Vagina (tissue), 2 donors: ENCODE measurements at regions not wholly inside any gene's neighbourhood (a gene's known extent, or its start where the extent isn't known, plus 50 kb on each side); places are given as distances from the start of the nearest gene placed in this dataset.

ENCODE experiments used
- DNase-seq, 2 donors: peaks; one replicate each; pipeline ENCODE4 v3.0.0-alpha.2; 2017; ENCODE audit errors: extremely low spot score in 2 of 2
- H3K27ac ChIP-seq: fragments of 200-600 bp; sonication (generic); one replicate; pipeline ENCODE4 v1.5.1; 2019
- H3K27me3 ChIP-seq: fragments of 200-600 bp; sonication (generic); one replicate; pipeline ENCODE4 v1.5.1; 2019
- H3K36me3 ChIP-seq, 2 donors: fragments of 200-600 bp; sonication (generic); one replicate each; pipeline ENCODE4 v1.5.1; 2017 to 2019
- H3K4me1 ChIP-seq: fragments of 200-600 bp; sonication (generic); one replicate; pipeline ENCODE4 v1.5.1; 2019
- H3K4me3 ChIP-seq, 2 donors: fragments of 200-600 bp; sonication (generic); 1 replicate in 1 of 2; 2 replicates in 1 of 2; pipeline ENCODE4 v1.5.1; 2016 to 2019
- H3K9me3 ChIP-seq: fragments of 200-600 bp; sonication (generic); one replicate; pipeline ENCODE4 v1.5.1; 2019
- POLR2A ChIP-seq, 2 donors: fragments of 450-650 bp; IDR thresholded peaks; one replicate each; pipeline ENCODE4 v1.6.1; 2017; ENCODE audit warnings: antibody characterized with exemption in 2 of 2, mild to moderate bottlenecking in 2 of 2, moderate library complexity in 2 of 2
- POLR2AphosphoS5 ChIP-seq, 2 donors: sonication (generic); formaldehyde crosslinking; IDR thresholded peaks; one replicate each; pipeline ENCODE4 v1.9.0; 2017; ENCODE audit warnings: antibody characterized with exemption in 2 of 2, mild to moderate bottlenecking in 2 of 2, low read depth in 1 of 2; ENCODE audit not compliant: insufficient read depth in 1 of 2
- intact Hi-C: fragments of 100-400 bp; cut with DNase I; formaldehyde crosslinking; loops from one replicate; pipeline ENCODE4 v1.15.1; 2023
- TF ChIP-seq, protein P1 (sequence below), 3 experiments: fragments of 450-650 bp in 2 of 3; fragments of 200-600 bp in 1 of 3; sonication (generic) in 1 of 3; IDR thresholded peaks; one replicate each; pipeline ENCODE4 v1.5.1; 2017 to 2019; ENCODE audit warnings: antibody characterized with exemption in 3 of 3, mild to moderate bottlenecking in 2 of 3, moderate library complexity in 2 of 3

GRCh38 chr7:115883629-115884028 lies 146.9 kb downstream of the TFEC start:
- no peak overlapping the region for H3K4me3 ChIP-seq
- H3K27me3 ChIP-seq, result no peaks in the 10 kb centered on the region
- no peaks in the 10 kb centered on the region for H3K36me3 ChIP-seq
- TF ChIP-seq POLR2A (IDR thresholded peaks at IDR 0.05), result no peak
- no peak for TF ChIP-seq POLR2AphosphoS5 (IDR thresholded peaks at IDR 0.05; ENCODE audit: insufficient read depth in 1 of 2, low read depth in 1 of 2)
- TF ChIP-seq, protein P1, sequence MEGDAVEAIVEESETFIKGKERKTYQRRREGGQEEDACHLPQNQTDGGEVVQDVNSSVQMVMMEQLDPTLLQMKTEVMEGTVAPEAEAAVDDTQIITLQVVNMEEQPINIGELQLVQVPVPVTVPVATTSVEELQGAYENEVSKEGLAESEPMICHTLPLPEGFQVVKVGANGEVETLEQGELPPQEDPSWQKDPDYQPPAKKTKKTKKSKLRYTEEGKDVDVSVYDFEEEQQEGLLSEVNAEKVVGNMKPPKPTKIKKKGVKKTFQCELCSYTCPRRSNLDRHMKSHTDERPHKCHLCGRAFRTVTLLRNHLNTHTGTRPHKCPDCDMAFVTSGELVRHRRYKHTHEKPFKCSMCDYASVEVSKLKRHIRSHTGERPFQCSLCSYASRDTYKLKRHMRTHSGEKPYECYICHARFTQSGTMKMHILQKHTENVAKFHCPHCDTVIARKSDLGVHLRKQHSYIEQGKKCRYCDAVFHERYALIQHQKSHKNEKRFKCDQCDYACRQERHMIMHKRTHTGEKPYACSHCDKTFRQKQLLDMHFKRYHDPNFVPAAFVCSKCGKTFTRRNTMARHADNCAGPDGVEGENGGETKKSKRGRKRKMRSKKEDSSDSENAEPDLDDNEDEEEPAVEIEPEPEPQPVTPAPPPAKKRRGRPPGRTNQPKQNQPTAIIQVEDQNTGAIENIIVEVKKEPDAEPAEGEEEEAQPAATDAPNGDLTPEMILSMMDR (IDR thresholded peaks at IDR 0.05), result no peak
- H3K27ac ChIP-seq, result no peak overlapping the region
- no peaks in the 10 kb centered on the region for H3K4me1 ChIP-seq
- no peaks in the 10 kb centered on the region for H3K9me3 ChIP-seq
- DNase-seq, result no peak
- intact Hi-C loops, result no loop called here

DNA sequence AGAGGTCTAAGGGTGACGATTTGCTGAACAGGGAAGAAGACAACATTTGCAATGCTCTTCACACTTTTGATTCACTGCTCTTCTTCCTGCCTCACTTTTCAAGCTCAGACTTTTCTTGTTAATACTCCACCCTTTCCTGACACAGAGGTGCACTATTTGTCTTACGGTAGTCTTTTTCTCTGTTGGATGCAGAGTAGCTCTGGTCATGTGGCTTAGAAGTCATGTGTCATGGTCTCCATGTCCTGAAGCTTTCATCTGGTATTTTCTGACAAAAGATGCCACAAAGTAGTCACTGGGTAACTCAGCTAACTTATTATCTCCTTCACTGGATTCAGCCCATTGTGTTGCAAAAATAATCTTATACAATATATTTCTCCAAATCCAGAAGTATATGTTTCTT lies 149.1 kb downstream of the TFEC start:
- TF ChIP-seq POLR2A (IDR thresholded peaks at IDR 0.05) (no peak), POLR2AphosphoS5 (IDR thresholded peaks at IDR 0.05; ENCODE audit: insufficient read depth in 1 of 2, low read depth in 1 of 2) (no peak)
- TF ChIP-seq, protein P1 (IDR thresholded peaks at IDR 0.05), result no peak
- H3K36me3 ChIP-seq, result no peaks in the 10 kb centered on the region
- intact Hi-C loops, result no loop called here
- H3K4me1 ChIP-seq, result no peaks in the 10 kb centered on the region
- no peaks in the 10 kb centered on the region for H3K9me3 ChIP-seq
- no peak overlapping the region for H3K27ac ChIP-seq
- no peaks in the 10 kb centered on the region for H3K27me3 ChIP-seq
- DNase-seq, result no peak
- no peak overlapping the region for H3K4me3 ChIP-seq

DNA sequence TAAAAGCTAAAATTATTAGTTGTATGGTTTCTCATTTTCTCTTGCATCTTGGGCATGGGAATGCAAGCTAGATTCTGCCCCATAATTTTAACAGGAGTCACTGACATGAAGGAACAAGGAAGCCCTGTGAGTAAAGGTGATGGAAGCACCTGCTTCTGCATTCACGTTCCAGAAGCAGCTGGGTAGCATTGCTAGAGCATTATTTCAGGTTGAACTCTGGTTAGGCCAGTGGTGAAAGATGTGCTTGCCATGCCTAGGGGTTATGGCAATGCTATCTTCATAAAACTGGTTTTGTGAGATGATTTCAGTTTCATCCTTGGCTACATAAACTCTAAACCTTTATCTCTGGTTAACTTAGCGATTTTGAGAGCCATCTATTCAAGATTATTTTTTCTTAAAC lies 151.4 kb downstream of the TFEC start:
- Histone ChIP-seq H3K9me3 (no peaks in the 10 kb centered on the region), H3K4me1 (no peaks in the 10 kb centered on the region), H3K36me3 (no peaks in the 10 kb centered on the region), H3K4me3 (no peak overlapping the region), H3K27ac (no peak overlapping the region), H3K27me3 (no peaks in the 10 kb centered on the region)
- TF ChIP-seq POLR2AphosphoS5 (IDR thresholded peaks at IDR 0.05; ENCODE audit: insufficient read depth in 1 of 2, low read depth in 1 of 2), result no peak
- TF ChIP-seq, protein P1 (IDR thresholded peaks at IDR 0.05), result no peak
- TF ChIP-seq POLR2A (IDR thresholded peaks at IDR 0.05), result no peak
- no peak for DNase-seq
- intact Hi-C loops, result no loop called here

- H3K27me3 ChIP-seq, result no peaks in the 10 kb centered on the region
- H3K4me1 ChIP-seq, result no peaks in the 10 kb centered on the region
- no peak overlapping the region for H3K4me3 ChIP-seq
- DNase-seq, result no peak
- H3K36me3 ChIP-seq, result no peaks in the 10 kb centered on the region
- intact Hi-C loops, result no loop called here
- TF ChIP-seq, protein P1 (IDR thresholded peaks at IDR 0.05), result no peak
- no peaks in the 10 kb centered on the region for H3K9me3 ChIP-seq
- H3K27ac ChIP-seq, result no peak overlapping the region
Observed at GRCh38 chr7:115869801-115870200, 160.8 kb downstream of the TFEC start.

DNA sequence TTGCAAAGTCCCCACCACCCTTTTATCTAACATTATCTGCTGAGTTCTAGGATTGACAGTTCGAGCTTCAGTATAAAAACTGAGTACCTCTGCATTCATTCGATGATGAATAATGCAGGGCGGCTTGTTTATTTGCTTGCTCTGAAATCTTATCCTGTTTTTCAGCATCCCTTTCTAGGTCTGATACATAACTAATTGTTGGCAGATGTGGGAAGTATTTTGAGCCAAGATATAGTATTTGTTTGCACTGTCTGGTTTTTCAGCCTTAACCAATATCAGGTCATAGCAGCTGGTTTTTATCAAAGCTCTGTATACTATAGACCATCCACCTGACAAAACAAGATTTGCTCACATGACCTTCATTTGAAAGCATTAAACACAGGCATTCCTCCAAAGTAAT lies 161.4 kb downstream of the TFEC start:
- Histone ChIP-seq H3K4me3 (no peak overlapping the region), H3K36me3 (no peaks in the 10 kb centered on the region), H3K4me1 (no peaks in the 10 kb centered on the region), H3K27ac (no peak overlapping the region), H3K9me3 (no peaks in the 10 kb centered on the region), H3K27me3 (no peaks in the 10 kb centered on the region)
- intact Hi-C loops, result no loop called here
- TF ChIP-seq POLR2A (IDR thresholded peaks at IDR 0.05) (no peak), POLR2AphosphoS5 (IDR thresholded peaks at IDR 0.05; ENCODE audit: insufficient read depth in 1 of 2, low read depth in 1 of 2) (no peak)
- TF ChIP-seq, protein P1 (IDR thresholded peaks at IDR 0.05), result no peak
- DNase-seq, result no peak
